Stimulated activated CD8-positive, alpha-beta memory T cell treated with anti-CD3 and anti-CD28 coated beads, Interleukin-15, amount 100 ng/mL, for 48 hours (primary cell): ENCODE measurements at regions not wholly inside any gene's neighbourhood (a gene's known extent, or its start where the extent isn't known, plus 50 kb on each side); places are given as distances from the start of the nearest gene placed in this dataset.

Experiments used
- DNase-seq, 2 donors: peaks; one replicate each; pipeline ENCODE4 v3.0.0-alpha.2; 2020; ENCODE audit warnings: low read depth in 2 of 2

- DNase-seq: no peak
Observed at GRCh38 chr1:38402230-38402815, 355.7 kb upstream of the POU3F1 start.

GRCh38 chr1:38396606-38397005 is 350.0 kb upstream of the POU3F1 start:
- no peak for DNase-seq

- DNase-seq: no peak
Observed at GRCh38 chr1:38394303-38394702, 347.7 kb upstream of the POU3F1 start.

GRCh38 chr1:38392861-38393260 is 346.3 kb upstream of the POU3F1 start:
- DNase-seq: no peak

GRCh38 chr1:38381256-38381655 is 334.7 kb upstream of the POU3F1 start:
- DNase-seq: no peak

- DNase-seq: no peak
Observed at GRCh38 chr1:38376577-38376976, 330.0 kb upstream of the POU3F1 start.

- DNase-seq: no peak
Observed at GRCh38 chr1:38375035-38375434, 328.4 kb upstream of the POU3F1 start.

- no peak for DNase-seq
Observed at GRCh38 chr1:38371505-38371844, 324.9 kb upstream of the POU3F1 start.

- DNase-seq: no peak
Observed at GRCh38 chr1:38370716-38371504, 324.3 kb upstream of the POU3F1 start.

- DNase-seq: no peak
Observed at GRCh38 chr1:38365242-38365641, 318.6 kb upstream of the POU3F1 start.

GRCh38 chr1:38361566-38361965 is 315.0 kb upstream of the POU3F1 start:
- DNase-seq: no peak

GRCh38 chr1:38360807-38361206 is 314.2 kb upstream of the POU3F1 start:
- DNase-seq: no peak

GRCh38 chr1:38353956-38354355 is 307.4 kb upstream of the POU3F1 start:
- DNase-seq: no peak

- no peak for DNase-seq
Observed at GRCh38 chr1:38352869-38353268, 306.3 kb upstream of the POU3F1 start.

GRCh38 chr1:38347446-38348175 is 301.0 kb upstream of the POU3F1 start:
- DNase-seq: no peak

GRCh38 chr1:38344716-38345115 is 298.1 kb upstream of the POU3F1 start:
- DNase-seq: no peak

GRCh38 chr1:38341694-38342093 is 295.1 kb upstream of the POU3F1 start:
- DNase-seq: no peak

- no peak for DNase-seq
Observed at GRCh38 chr1:38340409-38340808, 293.8 kb upstream of the POU3F1 start.

- no peak for DNase-seq
Observed at GRCh38 chr1:38337711-38338110, 291.1 kb upstream of the POU3F1 start.

- no peak for DNase-seq
Observed at GRCh38 chr1:38336961-38337360, 290.4 kb upstream of the POU3F1 start.

- DNase-seq: no peak
Observed at GRCh38 chr1:38336301-38336923, 289.8 kb upstream of the POU3F1 start.

GRCh38 chr1:38334930-38335592 is 288.5 kb upstream of the POU3F1 start:
- peak in 1 of 2 donors; percentile 25 for DNase-seq
